ENCODE measurements at regions not wholly inside any gene's neighbourhood (a gene's known extent, or its start where the extent isn't known, plus 50 kb on each side); places are given as distances from the start of the nearest gene placed in this dataset.

DNA sequence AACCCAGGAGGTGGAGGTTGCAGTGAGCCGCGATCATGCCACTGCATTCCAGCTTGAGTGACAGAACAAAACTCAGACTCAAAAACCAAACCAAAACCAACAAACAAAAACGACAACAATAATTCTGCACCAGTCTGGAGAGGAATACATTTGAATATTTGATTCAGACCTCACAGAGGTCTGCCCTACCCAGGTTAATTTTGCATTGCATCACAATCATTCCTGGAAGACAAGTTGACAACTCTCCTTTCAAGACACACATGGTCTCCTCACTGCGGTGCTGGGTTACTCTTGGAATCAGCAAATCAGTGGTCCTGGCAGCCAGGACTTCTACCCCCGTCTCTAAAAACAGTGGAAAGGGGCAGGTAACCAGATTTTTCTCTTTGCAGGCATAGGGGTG lies 79.9 kb upstream of the TMTC4 start:
- DNase-seq = no peak

- no peak for DNase-seq
Observed at GRCh38 chr13:100753376-100753775, 78.8 kb upstream of the TMTC4 start.

GRCh38 chr13:100751826-100752225 lies 77.2 kb upstream of the TMTC4 start:
- no peak for DNase-seq

GRCh38 chr13:100746953-100747683 lies 72.5 kb upstream of the TMTC4 start:
- no peak for DNase-seq

- no peak for DNase-seq
Observed at GRCh38 chr13:100738176-100738855, 63.7 kb upstream of the TMTC4 start.

DNA sequence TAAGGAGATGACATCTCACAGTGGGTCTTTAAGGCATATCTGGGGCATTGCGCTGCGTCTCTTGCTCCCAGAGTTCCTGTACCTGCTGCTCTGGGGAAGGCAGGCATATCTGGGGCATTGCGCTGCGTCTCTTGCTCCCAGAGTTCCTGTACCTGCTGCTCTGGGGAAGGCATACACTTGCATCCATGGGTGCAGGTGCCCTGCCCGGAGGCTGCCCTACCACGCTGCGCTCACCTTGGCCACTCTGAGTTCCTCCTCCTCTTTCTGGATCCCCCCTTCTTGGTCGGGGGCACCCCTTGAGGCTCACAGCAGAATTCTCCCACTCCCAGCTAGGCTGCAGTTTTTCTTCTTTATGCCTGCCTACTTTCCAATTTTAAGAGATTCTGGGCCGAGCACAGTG lies 60.9 kb upstream of the TMTC4 start:
- no peak for DNase-seq

DNA sequence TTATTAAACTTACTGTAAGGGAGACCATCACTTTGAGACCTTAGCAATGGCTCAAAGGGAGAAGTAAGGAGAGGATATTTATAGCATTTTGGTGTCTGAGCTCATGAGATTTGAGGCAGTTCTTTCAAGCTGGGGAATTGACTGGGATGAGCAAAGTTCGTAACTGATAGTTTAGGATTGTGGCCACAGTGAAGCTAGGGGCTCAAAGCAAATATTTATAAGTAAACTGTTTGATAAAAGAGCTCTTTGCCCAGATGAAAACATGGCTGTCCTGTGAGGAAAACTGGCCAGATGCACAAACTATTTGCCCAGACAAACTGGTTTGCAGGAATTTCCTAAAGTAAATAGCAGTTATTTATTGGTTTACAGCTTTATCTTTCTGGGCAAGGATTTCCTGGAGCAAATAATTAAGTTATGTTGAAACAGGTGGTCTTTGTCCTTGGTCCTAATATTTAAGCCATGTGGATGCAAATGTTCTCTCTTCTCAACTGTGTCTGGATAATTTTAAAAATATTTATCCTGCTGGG lies 59.7 kb upstream of the TMTC4 start:
- DNase-seq = no peak

- DNase-seq = no peak
Observed at GRCh38 chr13:100733261-100733660, 58.7 kb upstream of the TMTC4 start.

DNA sequence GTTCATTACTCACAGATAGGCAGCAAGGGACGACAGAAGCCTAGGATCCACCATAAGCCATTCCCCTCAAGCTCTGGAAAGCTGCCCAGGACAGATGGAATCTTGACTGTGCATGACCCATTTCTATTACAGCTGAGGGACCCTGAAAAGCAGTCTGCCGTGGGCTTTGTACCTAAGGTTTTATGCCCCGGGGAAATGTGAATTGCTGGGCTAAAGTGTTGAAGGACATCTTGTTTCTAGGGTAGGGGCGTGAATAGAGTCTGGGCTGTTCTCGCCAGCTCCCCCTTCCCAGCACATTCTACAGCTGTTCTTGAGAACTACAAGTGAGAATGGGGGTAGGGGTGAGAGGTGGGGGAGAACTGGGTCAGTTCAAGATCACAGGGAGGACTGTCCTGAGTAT lies 53.6 kb upstream of the TMTC4 start:
- no peak for DNase-seq

DNA sequence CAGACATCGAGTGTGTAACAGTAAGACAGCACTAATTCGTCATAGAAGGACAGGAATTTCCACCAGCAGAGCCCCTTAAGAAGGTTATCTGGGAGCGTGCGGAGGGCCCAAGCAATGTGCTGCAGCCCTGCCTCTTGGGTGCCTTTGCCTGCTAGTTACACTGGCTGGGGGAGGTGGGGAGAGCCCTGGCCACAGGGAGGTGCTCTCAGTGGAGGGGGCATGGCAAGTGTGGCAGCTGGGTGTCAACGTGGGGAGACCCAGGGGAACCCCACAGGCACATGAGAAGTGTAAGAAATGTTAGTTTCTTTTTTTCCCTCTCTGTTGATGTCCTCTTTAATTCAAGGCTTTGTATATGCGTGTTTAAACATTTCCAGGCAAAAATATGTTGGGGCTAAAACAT lies 50.9 kb upstream of the TMTC4 start:
- DNase-seq = no peak

DNA sequence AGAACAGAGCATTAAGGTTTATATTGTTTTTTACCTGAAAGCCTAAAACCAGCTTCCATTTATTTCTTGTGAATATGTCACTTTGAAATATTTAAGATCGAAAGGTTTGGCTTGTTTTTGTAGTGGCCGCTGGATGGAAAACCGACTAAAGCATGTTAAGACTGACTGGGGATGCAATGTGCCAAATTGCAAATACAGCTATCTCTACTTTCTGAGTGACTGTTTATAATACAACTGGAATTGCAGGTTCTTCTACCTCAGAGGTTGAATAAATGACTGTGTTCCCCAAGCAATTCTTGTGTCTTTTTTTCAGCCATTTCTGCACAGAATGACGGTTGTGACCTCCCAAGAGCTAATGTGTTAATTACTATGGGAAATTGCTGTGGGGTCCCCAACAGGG lies 50.0 kb upstream of the TMTC4 start:
- DNase-seq = no peak

Data from T-helper 1 cell (primary cell).